ENCODE measurements at regions not wholly inside any gene's neighbourhood (a gene's known extent, or its start where the extent isn't known, plus 50 kb on each side); places are given as distances from the start of the nearest gene placed in this dataset.
"Not testable (repeated sequence)": the region's sequence is repeated elsewhere in the genome, so short reads cannot be mapped to it uniquely, and the experiment has no call there.

- Histone ChIP-seq H3K4me2 (no peak overlapping the region), H3K9me3 (ENCODE audit: low read depth) (peaks cover 3% of the 10 kb centered on the region), H2AFZ (replicated peaks) (no peak overlapping the region), H3K27ac (no peak overlapping the region), H3K9ac (no peak overlapping the region), H3K27me3 (no peaks in the 10 kb centered on the region), H3K79me2 (ENCODE audit: low read depth) (no peaks in the 10 kb centered on the region), H3K4me3 (no peak overlapping the region), H4K20me1 (ENCODE audit: low read depth) (no peaks in the 10 kb centered on the region), H3K4me1 (peaks cover 11% of the 10 kb centered on the region), H3K36me3 (no peaks in the 10 kb centered on the region), H3F3A (ENCODE audit: low read depth) (no peaks in the 10 kb centered on the region)
- H3K36me3 Mint-ChIP-seq: no peaks in the 10 kb centered on the region
- peaks cover 16% of the 10 kb centered on the region for H3K4me1 Mint-ChIP-seq
- H3K27me3 Mint-ChIP-seq (ENCODE audit: insufficient read depth, low read depth): peaks cover 13% of the 10 kb centered on the region
- peak overlapping the region; percentile 57 for H3K27ac Mint-ChIP-seq
- no peak for DNase-seq (ENCODE audit: low spot score)
- H3K9me3 Mint-ChIP-seq: peaks cover 8% of the 10 kb centered on the region
- H3K4me3 Mint-ChIP-seq: no peak overlapping the region
- no peak for TF ChIP-seq EZH2phosphoT487 (IDR thresholded peaks at IDR 0.05)
These were observed 100.7 kb upstream of the EIF5 start for GRCh38 chr14:103233328-103233727.

- peaks cover 16% of the 10 kb centered on the region for H3K27me3 Mint-ChIP-seq (ENCODE audit: insufficient read depth, low read depth)
- not testable (repeated sequence) for H3K9ac ChIP-seq; H3F3A ChIP-seq (ENCODE audit: low read depth)
These were observed 99.2 kb upstream of the EIF5 start for GRCh38 chr14:103234826-103235225.

GRCh38 chr14:103235506-103235905, 98.5 kb upstream of the EIF5 start:
- not testable (repeated sequence) for H3K4me3 Mint-ChIP-seq; H3K27ac Mint-ChIP-seq; H3K4me2 ChIP-seq; H3K79me2 ChIP-seq (ENCODE audit: low read depth); H3K27me3 ChIP-seq; H3K36me3 Mint-ChIP-seq; H3K27ac ChIP-seq; DNase-seq (ENCODE audit: low spot score); H3K4me3 ChIP-seq; H3K36me3 ChIP-seq; H3K9ac ChIP-seq; H3F3A ChIP-seq (ENCODE audit: low read depth); H4K20me1 ChIP-seq (ENCODE audit: low read depth)
- peak overlapping the region; percentile 9 for H2AFZ ChIP-seq (replicated peaks)
- H3K4me1 ChIP-seq: peaks cover 11% of the 10 kb centered on the region
- peaks cover 18% of the 10 kb centered on the region for H3K9me3 Mint-ChIP-seq
- peaks cover 16% of the 10 kb centered on the region for H3K27me3 Mint-ChIP-seq (ENCODE audit: insufficient read depth, low read depth)
- peaks cover 12% of the 10 kb centered on the region for H3K9me3 ChIP-seq (ENCODE audit: low read depth)
- H3K4me1 Mint-ChIP-seq: peaks cover 16% of the 10 kb centered on the region

More at GRCh38 chr14:103234826-103235225, 99.2 kb upstream of the EIF5 start:
- Mint-ChIP-seq H3K27ac (peak overlapping the region; percentile 79), H3K9me3 (peaks cover 18% of the 10 kb centered on the region), H3K4me1 (peaks cover 16% of the 10 kb centered on the region)
- not testable (repeated sequence) for H3K4me2 ChIP-seq; H3K4me3 Mint-ChIP-seq; H3K27me3 ChIP-seq; DNase-seq (ENCODE audit: low spot score); H3K79me2 ChIP-seq (ENCODE audit: low read depth); H3K36me3 ChIP-seq; H2AFZ ChIP-seq (replicated peaks); H4K20me1 ChIP-seq (ENCODE audit: low read depth); H3K27ac ChIP-seq; H3K4me3 ChIP-seq; H3K36me3 Mint-ChIP-seq
- H3K9me3 ChIP-seq (ENCODE audit: low read depth): peaks cover 12% of the 10 kb centered on the region
- H3K4me1 ChIP-seq: peaks cover 11% of the 10 kb centered on the region

- H3K4me1 Mint-ChIP-seq: peaks cover 12% of the 10 kb centered on the region
These were observed 94.3 kb upstream of the EIF5 start for GRCh38 chr14:103239751-103240150.

More at GRCh38 chr14:103239751-103240150, 94.3 kb upstream of the EIF5 start:
- H3K27me3 Mint-ChIP-seq (ENCODE audit: insufficient read depth, low read depth): peaks cover 6% of the 10 kb centered on the region
- no peak for DNase-seq (ENCODE audit: low spot score)
- Histone ChIP-seq H3K9me3 (ENCODE audit: low read depth) (peaks cover 12% of the 10 kb centered on the region), H3K4me1 (peaks cover 19% of the 10 kb centered on the region), H3K79me2 (ENCODE audit: low read depth) (no peaks in the 10 kb centered on the region), H3K4me3 (no peak overlapping the region), H3K36me3 (no peaks in the 10 kb centered on the region), H3K9ac (no peak overlapping the region), H3K27ac (no peak overlapping the region), H3K4me2 (no peak overlapping the region), H2AFZ (replicated peaks) (no peak overlapping the region), H3K27me3 (no peaks in the 10 kb centered on the region), H4K20me1 (ENCODE audit: low read depth) (no peaks in the 10 kb centered on the region), H3F3A (ENCODE audit: low read depth) (no peaks in the 10 kb centered on the region)
- H3K27ac Mint-ChIP-seq: no peak overlapping the region
- TF ChIP-seq EZH2phosphoT487 (IDR thresholded peaks at IDR 0.05) (no peak), EZH2 (IDR thresholded peaks at IDR 0.05) (no peak), CTCF (IDR thresholded peaks at IDR 0.05) (no peak)
- H3K4me3 Mint-ChIP-seq: no peak overlapping the region
- peaks cover 22% of the 10 kb centered on the region for H3K9me3 Mint-ChIP-seq
- H3K36me3 Mint-ChIP-seq: no peaks in the 10 kb centered on the region
